ENCODE measurements at regions not wholly inside any gene's neighbourhood (a gene's known extent, or its start where the extent isn't known, plus 50 kb on each side); places are given as distances from the start of the nearest gene placed in this dataset.

DNA sequence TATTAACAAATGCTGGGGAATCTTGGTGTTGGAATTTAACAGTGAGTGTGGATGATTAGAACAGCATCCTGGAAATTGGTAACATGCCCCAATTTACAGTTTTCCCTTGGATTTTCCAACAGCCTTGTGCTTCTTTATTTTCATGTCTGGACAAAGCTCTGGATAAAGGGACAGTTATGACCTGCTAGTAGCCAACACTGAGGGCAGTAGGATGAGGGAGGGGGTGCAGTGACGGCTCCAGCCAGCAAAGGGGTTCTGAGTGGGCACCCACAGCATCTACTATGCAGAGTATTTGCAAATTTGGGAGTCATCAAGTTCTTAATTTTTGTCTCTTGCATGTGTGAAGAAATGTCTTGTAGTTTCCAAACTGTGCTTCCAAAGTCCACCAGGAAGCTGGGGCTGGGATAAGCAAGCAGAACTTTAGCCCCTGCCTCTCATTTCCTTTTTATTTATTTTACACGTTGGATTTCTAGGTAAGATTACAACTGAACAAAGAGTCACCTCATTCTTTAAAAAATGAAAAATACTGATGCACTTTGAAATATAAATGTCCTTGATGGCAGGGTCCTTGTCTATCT is 63.0 kb upstream of the SELENOP start:
- Histone ChIP-seq H4K8ac (replicated peaks; ENCODE audit: insufficient read length, low read depth, low read length) (no peak overlapping the region), H3K23me2 (ENCODE audit: insufficient read length, low read depth, low read length, poor library complexity, severe bottlenecking) (no peaks in the 10 kb centered on the region), H3K79me2 (ENCODE audit: insufficient read depth, low read length) (no peaks in the 10 kb centered on the region), H4K91ac (ENCODE audit: insufficient read length, low read depth, low read length) (no peak overlapping the region), H3K9ac (ENCODE audit: extremely low read depth, insufficient read length, low read length) (no peak overlapping the region), H3K4me1 (ENCODE audit: insufficient read depth, low read length) (no peaks in the 10 kb centered on the region), H3K56ac (ENCODE audit: insufficient read length, low read depth, low read length) (no peak overlapping the region), H3T11ph (ENCODE audit: low read length) (no peak overlapping the region), H2BK12ac (ENCODE audit: insufficient read length, low read depth, low read length) (no peak overlapping the region), H4K20me1 (ENCODE audit: control insufficient read depth, insufficient read depth, insufficient read length) (no peaks in the 10 kb centered on the region), H3K27ac (ENCODE audit: insufficient read length, low read depth, low read length) (no peak overlapping the region), H2BK20ac (ENCODE audit: low read depth, low read length, poor library complexity, severe bottlenecking) (no peak overlapping the region), H3K23ac (ENCODE audit: insufficient read length, low read depth, low read length) (no peak overlapping the region), H3K9me3 (ENCODE audit: control insufficient read depth, low read depth, low read length) (no peaks in the 10 kb centered on the region), H2AFZ (ENCODE audit: low read length) (no peak overlapping the region), H3K4me2 (ENCODE audit: insufficient read depth, insufficient read length, low read length) (no peak overlapping the region), H3K27me3 (ENCODE audit: insufficient read depth, low read length) (no peaks in the 10 kb centered on the region; the same call in 1 of the 2 replicates), H2BK15ac (ENCODE audit: low read depth, low read length) (no peak overlapping the region), H3K14ac (ENCODE audit: insufficient read depth, low read length) (no peak overlapping the region), H2BK5ac (ENCODE audit: insufficient read length, low read length) (no peak overlapping the region), H2BK120ac (ENCODE audit: low read depth, low read length, poor library complexity, severe bottlenecking) (no peak overlapping the region), H2AK5ac (ENCODE audit: insufficient read length, low read length) (no peak overlapping the region), H3K4ac (ENCODE audit: low read depth, low read length) (no peak overlapping the region), H4K5ac (ENCODE audit: insufficient read length, low read depth, low read length) (no peak overlapping the region), H3K79me1 (ENCODE audit: insufficient read depth, low read depth, low read length, poor library complexity, severe bottlenecking) (no peaks in the 10 kb centered on the region), H3K18ac (ENCODE audit: insufficient read length, low read depth, low read length) (no peak overlapping the region)
- Mint-ChIP-seq H3K27ac (no peak overlapping the region), H3K27me3 (ENCODE audit: low read depth) (no peaks in the 10 kb centered on the region; the same call in 1 of the 2 replicates), H3K4me3 (no peak overlapping the region), H3K36me3 (ENCODE audit: insufficient read depth in 1 of 3, low read depth in 3 of 3) (peaks cover 0 to 4% (median 0%) of the 10 kb centered on the region in 3 experiments; a peak in 1 of 7 replicates), H3K4me1 (peaks cover 5 to 7% of the 10 kb centered on the region in 2 experiments; a peak in 2 of 4 replicates), H3K9me3 (no peaks in the 10 kb centered on the region; a peak in 1 of 5 replicates)
- no peak for DNase-seq
- WGBS (ENCODE audit: extremely low coverage, insufficient read length, low lambda C conversion rate), result no CpG with 5 or more reads among the region's 2 CpGs
- TF ChIP-seq CTCF (conservative IDR thresholded peaks at IDR 0.05), result no peak

Data from H9 (cell line).